ENCODE measurements at regions not wholly inside any gene's neighbourhood (a gene's known extent, or its start where the extent isn't known, plus 50 kb on each side); places are given as distances from the start of the nearest gene placed in this dataset.

DNA sequence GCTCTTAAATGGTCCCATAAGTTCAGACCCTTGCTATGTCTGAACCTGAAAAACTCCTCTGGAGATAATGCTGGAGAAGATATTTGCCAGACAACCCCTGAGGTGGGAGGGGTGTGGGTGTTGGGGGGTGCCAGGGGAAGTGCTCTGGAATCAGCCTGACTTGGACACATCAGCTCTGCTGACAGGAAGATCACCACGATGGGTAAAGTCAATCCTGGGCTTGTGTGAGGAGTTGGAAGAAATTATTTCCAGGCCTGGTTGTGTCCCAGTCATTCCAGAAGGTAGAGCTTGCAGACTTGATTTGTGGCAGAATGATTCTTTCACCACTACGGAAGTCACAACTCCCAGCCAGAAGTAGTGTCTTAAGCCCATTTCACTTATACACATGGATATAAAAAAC, 60.3 kb upstream of the UNC5B start:
- no peaks in the 10 kb centered on the region for H3K36me3 ChIP-seq (ENCODE audit: insufficient read depth, low read length)
- no peaks in the 10 kb centered on the region for H4K20me1 ChIP-seq (ENCODE audit: insufficient read depth, low read length, poor library complexity, severe bottlenecking)
- no peaks in the 10 kb centered on the region for H3K27me3 ChIP-seq (ENCODE audit: insufficient read depth, low read length, poor library complexity, severe bottlenecking)
- TF ChIP-seq EZH2phosphoT487 (IDR thresholded peaks at IDR 0.05; ENCODE audit: borderline replicate concordance) (no peak), CTCF (conservative IDR thresholded peaks at IDR 0.05; ENCODE audit: low read length) (no peak)
- H3K4me3 ChIP-seq (ENCODE audit: low read length, poor library complexity, severe bottlenecking) = no peak overlapping the region
- no peak overlapping the region for H3K4me2 ChIP-seq (ENCODE audit: low read depth, low read length, poor library complexity, severe bottlenecking)
- no peaks in the 10 kb centered on the region for H3K4me1 ChIP-seq (ENCODE audit: insufficient read depth, low read length, poor library complexity, severe bottlenecking)
- no peaks in the 10 kb centered on the region for H3K79me2 ChIP-seq (ENCODE audit: insufficient read depth, low read length)
- H3K9me2 ChIP-seq (replicated peaks; ENCODE audit: low read depth, low read length) = no peaks in the 10 kb centered on the region
- no peak overlapping the region for H2AFZ ChIP-seq (ENCODE audit: low read length)
- H3K9me3 ChIP-seq (ENCODE audit: insufficient read depth, low read depth, low read length) = no peaks in the 10 kb centered on the region
- H3K9ac ChIP-seq (ENCODE audit: low read depth, low read length, poor library complexity, severe bottlenecking) = no peak overlapping the region
- no peaks in the 10 kb centered on the region for H3F3A ChIP-seq (ENCODE audit: low read depth)

GRCh38 chr10:71156436-71156835, 55.9 kb upstream of the UNC5B start:
- Histone ChIP-seq H3K4me2 (ENCODE audit: low read depth, low read length, poor library complexity, severe bottlenecking) (no peak overlapping the region), H3K36me3 (ENCODE audit: insufficient read depth, low read length) (no peaks in the 10 kb centered on the region), H4K20me1 (ENCODE audit: insufficient read depth, low read length, poor library complexity, severe bottlenecking) (no peaks in the 10 kb centered on the region), H3K9me3 (ENCODE audit: insufficient read depth, low read depth, low read length) (no peaks in the 10 kb centered on the region), H3K4me3 (ENCODE audit: low read length, poor library complexity, severe bottlenecking) (no peak overlapping the region), H3F3A (ENCODE audit: low read depth) (no peaks in the 10 kb centered on the region), H3K27me3 (ENCODE audit: insufficient read depth, low read length, poor library complexity, severe bottlenecking) (no peaks in the 10 kb centered on the region), H3K4me1 (ENCODE audit: insufficient read depth, low read length, poor library complexity, severe bottlenecking) (peaks cover 7% of the 10 kb centered on the region), H2AFZ (ENCODE audit: low read length) (no peak overlapping the region), H3K79me2 (ENCODE audit: insufficient read depth, low read length) (no peaks in the 10 kb centered on the region), H3K9ac (ENCODE audit: low read depth, low read length, poor library complexity, severe bottlenecking) (no peak overlapping the region), H3K9me2 (replicated peaks; ENCODE audit: low read depth, low read length) (no peaks in the 10 kb centered on the region)
- TF ChIP-seq EZH2phosphoT487 (IDR thresholded peaks at IDR 0.05; ENCODE audit: borderline replicate concordance) (no peak), CTCF (conservative IDR thresholded peaks at IDR 0.05; ENCODE audit: low read length) (no peak)

DNA sequence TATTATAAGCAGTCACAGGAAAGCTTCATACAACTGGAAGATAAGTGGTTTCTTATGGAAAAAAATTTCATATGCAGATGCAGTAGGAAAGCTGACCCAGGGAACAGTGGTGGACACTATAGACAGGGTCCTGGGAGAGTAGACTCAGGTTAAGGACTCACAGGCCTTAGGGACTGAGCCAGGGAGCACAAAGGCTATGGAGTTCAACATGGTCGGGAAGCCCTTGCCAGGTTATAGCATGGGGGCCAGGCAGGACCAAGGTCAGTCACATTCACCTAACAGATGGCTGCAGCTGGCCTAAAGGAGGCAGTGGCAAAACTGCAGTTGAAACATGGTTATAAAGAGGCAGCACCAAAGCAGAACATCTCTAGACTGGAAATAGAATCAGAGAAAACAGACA, 54.9 kb upstream of the UNC5B start:
- no peak overlapping the region for H2AFZ ChIP-seq (ENCODE audit: low read length)
- H3K27me3 ChIP-seq (ENCODE audit: insufficient read depth, low read length, poor library complexity, severe bottlenecking) = no peaks in the 10 kb centered on the region
- H3K4me1 ChIP-seq (ENCODE audit: insufficient read depth, low read length, poor library complexity, severe bottlenecking) = peaks cover 12% of the 10 kb centered on the region
- no peak overlapping the region for H3K4me2 ChIP-seq (ENCODE audit: low read depth, low read length, poor library complexity, severe bottlenecking)
- H3K4me3 ChIP-seq (ENCODE audit: low read length, poor library complexity, severe bottlenecking) = no peak overlapping the region
- no peaks in the 10 kb centered on the region for H3K9me3 ChIP-seq (ENCODE audit: insufficient read depth, low read depth, low read length)
- H3F3A ChIP-seq (ENCODE audit: low read depth) = no peaks in the 10 kb centered on the region
- no peaks in the 10 kb centered on the region for H4K20me1 ChIP-seq (ENCODE audit: insufficient read depth, low read length, poor library complexity, severe bottlenecking)
- no peak overlapping the region for H3K9ac ChIP-seq (ENCODE audit: low read depth, low read length, poor library complexity, severe bottlenecking)
- H3K79me2 ChIP-seq (ENCODE audit: insufficient read depth, low read length) = no peaks in the 10 kb centered on the region
- no peaks in the 10 kb centered on the region for H3K36me3 ChIP-seq (ENCODE audit: insufficient read depth, low read length)
- H3K9me2 ChIP-seq (replicated peaks; ENCODE audit: low read depth, low read length) = no peaks in the 10 kb centered on the region
- TF ChIP-seq EZH2phosphoT487 (IDR thresholded peaks at IDR 0.05; ENCODE audit: borderline replicate concordance) (no peak), CTCF (conservative IDR thresholded peaks at IDR 0.05; ENCODE audit: low read length) (no peak)

All from Loucy (cell line).